SK-N-SH (cell line): ENCODE measurements at regions not wholly inside any gene's neighbourhood (a gene's known extent, or its start where the extent isn't known, plus 50 kb on each side); places are given as distances from the start of the nearest gene placed in this dataset.

ENCODE experiments used
- EP300 ChIP-seq, 2 experiments: IDR thresholded peaks; 2 replicates each; pipeline versions ENCODE4 v1.4.0 to v1.6.1; 2012; ENCODE audit warnings: borderline replicate concordance in 1 of 2, low read depth in 1 of 2, low read length in 1 of 2
- FOSL2 ChIP-seq: IDR thresholded peaks from 2 replicates; pipeline ENCODE4 v1.4.0; 2012; ENCODE audit warnings: low read depth, mild to moderate bottlenecking, moderate library complexity, borderline replicate concordance
- PBX3 ChIP-seq: IDR thresholded peaks from 2 replicates; pipeline ENCODE4; 2012
- POLR2AphosphoS5 ChIP-seq: IDR thresholded peaks from 2 replicates; pipeline ENCODE4 v1.6.1; 2012; ENCODE audit warnings: low read depth, low read length
- YY1 ChIP-seq: IDR thresholded peaks from 2 replicates; pipeline ENCODE4 v1.4.0; 2012; ENCODE audit warnings: low read depth, mild to moderate bottlenecking
- TF ChIP-seq, protein P1 (sequence below): fragments of 200-600 bp; sonication (generic); IDR thresholded peaks from 2 replicates; pipeline ENCODE4 v1.6.1; 2017; ENCODE audit warnings: antibody characterized with exemption, mild to moderate bottlenecking, moderate library complexity
- TF ChIP-seq, protein P2 (sequence below): IDR thresholded peaks from 2 replicates; pipeline ENCODE4 v1.6.1; 2012; ENCODE audit warnings: mild to moderate bottlenecking, low read depth, low read length, moderate library complexity

GRCh38 chr4:127304356-127304755 lies 328.4 kb upstream of the INTU start:
- TF ChIP-seq EP300 (IDR thresholded peaks at IDR 0.05; ENCODE audit: borderline replicate concordance in 1 of 2, low read depth in 1 of 2, low read length in 1 of 2) (no peak), YY1 (no peak), POLR2AphosphoS5 (no peak), PBX3 (no peak), FOSL2 (no peak)
- TF ChIP-seq, protein P1, sequence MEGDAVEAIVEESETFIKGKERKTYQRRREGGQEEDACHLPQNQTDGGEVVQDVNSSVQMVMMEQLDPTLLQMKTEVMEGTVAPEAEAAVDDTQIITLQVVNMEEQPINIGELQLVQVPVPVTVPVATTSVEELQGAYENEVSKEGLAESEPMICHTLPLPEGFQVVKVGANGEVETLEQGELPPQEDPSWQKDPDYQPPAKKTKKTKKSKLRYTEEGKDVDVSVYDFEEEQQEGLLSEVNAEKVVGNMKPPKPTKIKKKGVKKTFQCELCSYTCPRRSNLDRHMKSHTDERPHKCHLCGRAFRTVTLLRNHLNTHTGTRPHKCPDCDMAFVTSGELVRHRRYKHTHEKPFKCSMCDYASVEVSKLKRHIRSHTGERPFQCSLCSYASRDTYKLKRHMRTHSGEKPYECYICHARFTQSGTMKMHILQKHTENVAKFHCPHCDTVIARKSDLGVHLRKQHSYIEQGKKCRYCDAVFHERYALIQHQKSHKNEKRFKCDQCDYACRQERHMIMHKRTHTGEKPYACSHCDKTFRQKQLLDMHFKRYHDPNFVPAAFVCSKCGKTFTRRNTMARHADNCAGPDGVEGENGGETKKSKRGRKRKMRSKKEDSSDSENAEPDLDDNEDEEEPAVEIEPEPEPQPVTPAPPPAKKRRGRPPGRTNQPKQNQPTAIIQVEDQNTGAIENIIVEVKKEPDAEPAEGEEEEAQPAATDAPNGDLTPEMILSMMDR: no peak
- TF ChIP-seq, protein P2, sequence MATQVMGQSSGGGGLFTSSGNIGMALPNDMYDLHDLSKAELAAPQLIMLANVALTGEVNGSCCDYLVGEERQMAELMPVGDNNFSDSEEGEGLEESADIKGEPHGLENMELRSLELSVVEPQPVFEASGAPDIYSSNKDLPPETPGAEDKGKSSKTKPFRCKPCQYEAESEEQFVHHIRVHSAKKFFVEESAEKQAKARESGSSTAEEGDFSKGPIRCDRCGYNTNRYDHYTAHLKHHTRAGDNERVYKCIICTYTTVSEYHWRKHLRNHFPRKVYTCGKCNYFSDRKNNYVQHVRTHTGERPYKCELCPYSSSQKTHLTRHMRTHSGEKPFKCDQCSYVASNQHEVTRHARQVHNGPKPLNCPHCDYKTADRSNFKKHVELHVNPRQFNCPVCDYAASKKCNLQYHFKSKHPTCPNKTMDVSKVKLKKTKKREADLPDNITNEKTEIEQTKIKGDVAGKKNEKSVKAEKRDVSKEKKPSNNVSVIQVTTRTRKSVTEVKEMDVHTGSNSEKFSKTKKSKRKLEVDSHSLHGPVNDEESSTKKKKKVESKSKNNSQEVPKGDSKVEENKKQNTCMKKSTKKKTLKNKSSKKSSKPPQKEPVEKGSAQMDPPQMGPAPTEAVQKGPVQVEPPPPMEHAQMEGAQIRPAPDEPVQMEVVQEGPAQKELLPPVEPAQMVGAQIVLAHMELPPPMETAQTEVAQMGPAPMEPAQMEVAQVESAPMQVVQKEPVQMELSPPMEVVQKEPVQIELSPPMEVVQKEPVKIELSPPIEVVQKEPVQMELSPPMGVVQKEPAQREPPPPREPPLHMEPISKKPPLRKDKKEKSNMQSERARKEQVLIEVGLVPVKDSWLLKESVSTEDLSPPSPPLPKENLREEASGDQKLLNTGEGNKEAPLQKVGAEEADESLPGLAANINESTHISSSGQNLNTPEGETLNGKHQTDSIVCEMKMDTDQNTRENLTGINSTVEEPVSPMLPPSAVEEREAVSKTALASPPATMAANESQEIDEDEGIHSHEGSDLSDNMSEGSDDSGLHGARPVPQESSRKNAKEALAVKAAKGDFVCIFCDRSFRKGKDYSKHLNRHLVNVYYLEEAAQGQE: no peak
